Left ventricle myocardium inferior (tissue), 1 donor: ENCODE measurements at regions not wholly inside any gene's neighbourhood (a gene's known extent, or its start where the extent isn't known, plus 50 kb on each side); places are given as distances from the start of the nearest gene placed in this dataset.

ENCODE experiments used
- DNase-seq: peaks from one replicate; pipeline ENCODE4 v3.0.0-alpha.2; 2020
- H3K27ac ChIP-seq: fragments of 200-600 bp; replicated peaks from 2 replicates; pipeline ENCODE4 v1.8.0; 2021
- H3K27me3 ChIP-seq: fragments of 200-600 bp; 2 replicates; pipeline ENCODE4 v1.8.0; 2021; ENCODE audit warnings: low read depth
- H3K36me3 ChIP-seq: fragments of 200-600 bp; 2 replicates; pipeline ENCODE4 v1.8.0; 2021
- H3K4me1 ChIP-seq: fragments of 200-600 bp; 2 replicates; pipeline ENCODE4 v1.8.0; 2021
- H3K4me3 ChIP-seq: fragments of 200-600 bp; 2 replicates; pipeline ENCODE4 v1.8.0; 2021; ENCODE audit warnings: mild to moderate bottlenecking, moderate library complexity
- H3K9me3 ChIP-seq: fragments of 200-600 bp; replicated peaks from 2 replicates; pipeline ENCODE4 v1.8.0; 2021
- CTCF ChIP-seq: fragments of 200-600 bp; IDR thresholded peaks from 2 replicates; pipeline ENCODE4 v1.8.0; 2021; ENCODE audit warnings: antibody characterized with exemption, mild to moderate bottlenecking, borderline replicate concordance
- intact Hi-C: fragments of 100-400 bp; cut with micrococcal nuclease; formaldehyde crosslinking; loops from one replicate; pipeline ENCODE4 v1.11.0; 2022
- donor health status: DM: no; HTN: yes; CAD: no; lungs with severe emphysema.

GRCh38 chr18:59050661-59051057, 89.0 kb upstream of the SEC11C start:
- Histone ChIP-seq H3K36me3 (no peaks in the 10 kb centered on the region), H3K9me3 (no peaks in the 10 kb centered on the region), H3K27me3 (no peaks in the 10 kb centered on the region), H3K4me1 (peaks cover 18% of the 10 kb centered on the region), H3K27ac (no peak overlapping the region), H3K4me3 (no peak overlapping the region)
- intact Hi-C loops, result no loop called here
- TF ChIP-seq CTCF, result no peak
- no peak for DNase-seq

GRCh38 chr18:59051470-59052165, 88.1 kb upstream of the SEC11C start:
- Histone ChIP-seq H3K4me1 (peaks cover 19% of the 10 kb centered on the region), H3K36me3 (no peaks in the 10 kb centered on the region), H3K4me3 (no peak overlapping the region), H3K9me3 (no peaks in the 10 kb centered on the region), H3K27ac (no peak overlapping the region), H3K27me3 (no peaks in the 10 kb centered on the region)
- DNase-seq, result no peak
- TF ChIP-seq CTCF, result no peak
- intact Hi-C loops, result no loop called here

- H3K27ac ChIP-seq, result no peak overlapping the region
These were observed 86.5 kb upstream of the SEC11C start for GRCh38 chr18:59052965-59053820.

GRCh38 chr18:59054496-59055287, 85.0 kb upstream of the SEC11C start:
- no peak for TF ChIP-seq CTCF
- intact Hi-C loops, result no loop called here
- Histone ChIP-seq H3K27ac (no peak overlapping the region), H3K4me1 (peaks cover 40% of the 10 kb centered on the region), H3K4me3 (no peak overlapping the region), H3K9me3 (no peaks in the 10 kb centered on the region), H3K27me3 (no peaks in the 10 kb centered on the region), H3K36me3 (no peaks in the 10 kb centered on the region)
- DNase-seq, result no peak

More at GRCh38 chr18:59052965-59053820, 86.5 kb upstream of the SEC11C start:
- Histone ChIP-seq H3K9me3 (no peaks in the 10 kb centered on the region), H3K4me3 (no peak overlapping the region), H3K4me1 (peaks cover 35% of the 10 kb centered on the region), H3K36me3 (no peaks in the 10 kb centered on the region), H3K27me3 (no peaks in the 10 kb centered on the region)
- no peak for TF ChIP-seq CTCF
- DNase-seq, result no peak
- intact Hi-C loops, result no loop called here

- H3K27ac ChIP-seq, result no peak overlapping the region
- H3K27me3 ChIP-seq, result no peaks in the 10 kb centered on the region
- H3K9me3 ChIP-seq, result no peaks in the 10 kb centered on the region
- peaks cover 41% of the 10 kb centered on the region for H3K4me1 ChIP-seq
- H3K4me3 ChIP-seq, result no peak overlapping the region
- peak; percentile 11 for TF ChIP-seq CTCF
- no peak for DNase-seq
- no peaks in the 10 kb centered on the region for H3K36me3 ChIP-seq
- intact Hi-C loops, result no loop called here
These were observed 84.2 kb upstream of the SEC11C start for GRCh38 chr18:59055345-59056032.
